ENCODE measurements at regions not wholly inside any gene's neighbourhood (a gene's known extent, or its start where the extent isn't known, plus 50 kb on each side); places are given as distances from the start of the nearest gene placed in this dataset.
"Not testable (repeated sequence)": the region's sequence is repeated elsewhere in the genome, so short reads cannot be mapped to it uniquely, and the experiment has no call there.

DNA sequence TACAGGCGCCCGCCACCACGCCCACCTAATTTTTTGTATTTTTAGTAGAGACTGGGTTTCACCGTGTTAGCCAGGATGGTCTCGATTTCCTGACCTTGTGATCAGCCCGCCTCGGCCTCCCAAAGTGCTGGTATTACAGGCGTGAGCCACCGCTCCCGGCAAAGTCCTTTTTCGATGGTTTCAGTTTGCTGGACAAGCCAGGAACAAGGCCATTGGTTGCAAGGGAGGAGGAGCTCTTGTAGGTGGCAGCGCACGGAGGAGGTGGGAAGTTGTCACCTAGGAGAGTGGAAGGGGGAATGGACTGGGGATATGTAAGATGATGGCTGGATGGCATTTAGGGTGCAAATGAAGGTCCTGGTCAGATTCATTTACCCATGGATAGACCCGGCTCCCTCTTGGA, 218.5 kb upstream of the ATP6AP2 start:
- DNase-seq, result not testable (repeated sequence)

DNA sequence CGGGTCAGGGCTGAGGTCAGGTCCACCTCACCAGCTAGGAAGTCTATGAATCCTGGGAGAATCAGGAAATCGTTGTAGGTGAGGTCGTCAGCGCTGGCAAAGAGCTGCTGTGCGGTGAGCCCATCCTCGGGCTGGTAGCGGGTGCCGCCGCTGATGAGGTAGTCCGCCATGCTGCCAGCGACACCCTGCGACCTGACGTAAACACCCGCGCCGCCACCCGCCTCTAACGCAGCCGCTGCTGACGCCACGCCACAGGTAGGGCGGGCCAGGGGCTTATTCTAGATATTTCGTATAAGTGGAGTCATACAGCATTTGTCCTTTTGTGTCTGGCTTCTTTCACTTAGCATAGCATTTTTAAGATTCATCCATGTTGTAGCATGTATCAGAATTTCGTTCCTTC, 220.2 kb upstream of the ATP6AP2 start:
- no peak for DNase-seq

DNA sequence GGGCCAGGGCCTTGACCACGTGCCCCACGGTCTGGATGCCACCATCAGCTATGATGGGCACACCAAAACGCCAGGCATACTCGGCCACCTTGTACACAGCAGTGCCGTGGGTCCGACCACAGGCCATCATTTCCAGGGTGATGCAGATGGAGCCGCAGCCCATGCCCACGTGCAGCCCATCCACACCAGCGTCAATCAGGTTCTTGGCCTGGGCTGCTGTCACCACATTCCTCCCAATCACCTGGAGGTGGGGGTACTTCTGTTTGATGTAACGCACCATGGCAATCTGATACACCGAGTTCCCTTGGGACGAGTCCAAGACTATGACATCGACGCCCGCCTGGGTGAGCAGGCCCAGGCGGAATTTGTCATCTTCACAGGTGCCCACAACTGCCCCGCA, 221.2 kb upstream of the ATP6AP2 start:
- DNase-seq, result no peak

DNA sequence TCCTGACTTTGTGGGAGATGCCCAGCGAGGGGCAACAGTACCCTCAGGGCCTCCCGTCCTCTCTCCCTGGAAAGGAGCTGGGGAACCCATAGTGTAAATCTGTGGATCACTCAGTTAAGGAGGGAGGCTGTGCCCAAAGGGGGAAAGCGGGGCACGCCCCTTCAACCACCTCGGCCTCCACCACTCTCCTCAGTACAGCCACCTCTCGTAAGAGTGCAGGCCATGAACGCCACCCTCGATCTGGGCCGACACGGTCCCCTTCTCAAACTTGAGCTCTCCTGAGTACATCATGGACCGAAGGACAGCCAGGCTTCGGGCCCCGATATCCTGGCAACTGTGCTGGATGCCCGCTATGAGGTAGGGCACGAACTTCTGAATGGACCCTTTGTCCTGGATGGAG, 221.8 kb upstream of the ATP6AP2 start:
- DNase-seq, result no peak

DNA sequence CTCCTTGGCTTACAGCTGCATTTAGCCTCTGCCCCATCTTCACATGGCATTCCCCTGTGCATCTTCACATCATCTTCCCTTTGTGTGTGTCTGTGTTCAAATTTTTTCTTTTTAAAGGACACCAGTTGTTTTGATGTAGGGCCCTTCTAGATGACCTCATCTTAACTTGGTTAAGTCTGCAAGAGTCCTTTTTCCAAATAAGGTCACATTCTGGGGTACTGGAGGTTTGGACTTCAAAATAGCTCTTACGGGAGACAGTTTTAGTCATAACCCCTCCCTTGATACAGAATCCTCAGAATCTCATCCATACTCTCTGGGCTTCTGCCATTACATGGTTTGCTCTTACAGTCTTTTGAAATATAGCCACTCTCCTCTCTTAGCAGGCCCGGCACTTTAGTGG, 231.5 kb upstream of the ATP6AP2 start:
- DNase-seq, result no peak

DNA sequence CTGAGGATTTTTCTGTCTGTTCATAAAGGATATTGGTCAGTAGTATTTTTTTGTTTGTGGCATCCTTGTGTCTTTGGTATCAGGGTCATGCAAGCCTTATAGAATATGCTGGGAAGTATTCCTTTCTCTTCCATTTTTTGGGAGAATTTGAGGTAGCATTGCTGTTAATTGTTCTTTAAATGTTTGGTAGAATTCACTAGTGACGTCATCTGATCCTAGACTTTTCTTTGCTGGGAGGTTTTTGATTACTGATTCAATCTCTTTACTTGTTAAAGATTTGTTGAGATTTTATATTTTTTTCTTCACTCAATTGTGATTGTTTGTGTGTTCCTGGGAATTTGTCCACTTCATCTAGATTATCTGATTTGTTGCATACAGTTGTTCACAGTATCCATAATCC, 234.4 kb upstream of the ATP6AP2 start:
- no peak for DNase-seq

DNA sequence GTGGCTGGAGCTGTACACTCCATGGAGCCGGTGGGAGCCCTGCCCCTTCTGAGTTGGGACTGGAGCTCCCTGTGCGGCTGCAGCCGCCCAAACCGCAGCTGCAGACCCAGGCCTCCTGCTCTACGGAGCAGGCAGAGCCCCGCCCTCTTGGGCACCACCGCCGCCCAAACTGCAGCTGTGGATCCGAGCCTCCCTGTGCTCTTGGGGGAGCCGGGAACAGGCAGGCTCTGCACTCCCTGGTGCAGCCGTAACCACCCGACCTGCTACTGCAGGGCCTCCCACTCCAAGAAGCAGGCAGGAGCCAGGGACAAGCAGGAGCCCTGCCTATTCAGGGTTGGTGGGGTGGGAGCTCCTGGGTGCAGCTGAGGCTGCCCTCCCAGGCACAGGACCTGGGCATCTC, 237.5 kb upstream of the ATP6AP2 start:
- DNase-seq, result no peak

DNA sequence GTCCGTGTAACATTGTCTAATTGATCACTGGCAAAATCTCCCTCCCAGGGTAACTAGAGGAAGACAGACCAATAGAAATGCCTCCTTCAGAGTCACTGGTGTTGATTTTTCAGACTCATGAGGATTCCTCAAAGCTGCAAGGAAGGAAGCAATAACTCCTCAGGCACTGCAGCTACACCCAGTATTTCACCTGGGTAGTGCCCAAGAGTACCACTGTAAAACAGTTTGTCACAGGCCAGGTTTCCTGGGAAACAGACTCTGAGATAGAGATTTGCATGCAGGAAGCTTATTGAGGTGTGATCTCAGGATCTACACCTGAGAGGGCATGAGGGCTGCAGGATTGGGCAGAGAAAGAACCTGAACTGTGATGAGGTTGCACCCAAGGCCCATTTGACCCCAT, 240.7 kb upstream of the ATP6AP2 start:
- no peak for DNase-seq

DNA sequence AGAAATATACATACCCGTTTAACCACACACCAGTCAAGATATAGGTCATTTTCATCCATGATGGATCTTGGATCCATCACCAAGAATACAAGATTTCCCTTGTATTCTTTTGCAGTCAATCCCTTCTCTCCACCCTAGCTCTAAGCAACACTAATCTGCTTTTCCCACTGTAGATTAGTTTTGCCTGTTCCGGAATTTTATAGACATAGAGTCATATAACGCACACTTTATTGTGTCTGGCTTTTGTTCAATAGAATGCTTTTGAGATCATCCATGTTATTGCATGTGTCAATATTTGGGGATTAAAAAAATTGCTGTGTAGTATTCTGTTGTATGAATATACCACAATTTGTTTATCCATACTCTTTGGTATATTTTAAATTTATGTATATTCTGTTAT, 235.6 kb upstream of the BCOR start:
- DNase-seq, result no peak

DNA sequence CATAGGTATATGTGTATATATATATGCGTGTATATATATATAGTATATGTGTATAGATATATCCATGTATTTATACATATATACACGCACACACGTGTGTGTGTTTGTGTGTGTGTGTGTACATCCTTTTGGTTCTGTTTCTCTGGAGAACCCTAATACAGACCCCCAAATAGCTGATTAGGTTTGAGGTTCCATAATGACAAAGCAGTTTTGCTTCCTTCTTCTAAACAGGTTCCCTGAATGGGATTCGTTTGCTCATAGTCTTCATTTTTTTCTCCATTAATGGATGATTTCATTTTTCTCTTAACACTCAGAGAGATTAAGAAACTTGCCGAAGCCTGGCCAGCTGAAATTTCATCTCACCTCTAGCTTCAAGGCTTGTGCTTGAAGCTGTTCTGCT, 234.0 kb upstream of the BCOR start:
- no peak for DNase-seq

DNA sequence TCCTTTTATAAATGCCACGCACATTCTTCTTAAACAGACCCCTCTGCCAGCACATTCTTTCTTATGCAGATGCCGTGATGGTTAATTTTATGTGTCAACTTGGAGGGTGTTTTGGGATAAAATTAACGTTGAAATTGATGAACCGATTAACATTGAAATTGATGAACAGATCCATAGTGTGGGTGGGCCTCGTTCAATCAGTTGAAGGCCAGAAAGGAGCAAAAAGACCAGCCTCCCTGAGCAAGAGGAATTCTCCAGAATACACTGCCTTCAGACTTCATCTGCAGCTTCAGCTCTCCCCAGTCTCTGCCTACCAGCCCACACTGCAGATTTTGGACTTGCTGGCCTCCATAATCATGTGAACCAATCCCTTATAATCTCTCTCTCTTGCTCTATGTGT, 233.6 kb upstream of the BCOR start:
- DNase-seq, result no peak

DNA sequence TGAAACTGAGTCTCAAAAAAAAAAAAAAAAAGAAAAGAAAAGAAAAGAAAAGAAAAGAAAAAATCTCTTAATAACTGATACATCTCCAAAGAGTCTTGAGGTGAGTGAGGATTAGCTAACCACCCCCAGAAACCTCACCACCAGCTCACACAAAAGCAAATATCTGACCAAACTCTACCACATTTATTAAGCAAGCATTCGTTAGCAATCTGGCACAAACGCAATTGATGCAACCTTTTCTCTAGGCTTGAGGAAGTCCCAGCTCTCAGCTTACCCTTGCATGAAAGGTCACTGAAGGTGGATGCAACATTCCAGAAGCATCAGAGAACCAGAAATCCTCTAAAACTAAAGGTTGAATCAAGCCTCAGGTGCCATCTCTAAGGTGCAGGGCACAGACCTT, 231.9 kb upstream of the BCOR start:
- DNase-seq, result no peak

DNA sequence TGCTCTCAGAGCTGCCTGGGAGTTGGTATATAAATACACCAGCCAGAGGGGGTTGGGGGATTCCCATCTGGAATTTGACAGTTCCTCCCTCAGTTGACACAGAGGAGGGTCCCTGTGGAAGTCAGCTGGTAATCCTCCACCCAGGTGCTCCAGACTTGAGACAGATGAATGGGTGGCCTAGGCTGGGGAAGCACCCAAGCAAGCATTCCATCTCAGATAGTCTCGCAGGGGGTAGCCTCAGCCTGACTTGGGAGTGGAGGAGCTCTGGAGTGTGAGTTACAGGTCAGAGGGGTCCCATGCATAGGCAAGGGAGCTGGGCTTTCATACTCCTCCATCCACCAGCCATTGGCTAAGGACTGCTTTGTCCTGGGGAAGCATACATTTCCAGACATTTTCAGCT, 229.3 kb upstream of the BCOR start:
- DNase-seq, result no peak

DNA sequence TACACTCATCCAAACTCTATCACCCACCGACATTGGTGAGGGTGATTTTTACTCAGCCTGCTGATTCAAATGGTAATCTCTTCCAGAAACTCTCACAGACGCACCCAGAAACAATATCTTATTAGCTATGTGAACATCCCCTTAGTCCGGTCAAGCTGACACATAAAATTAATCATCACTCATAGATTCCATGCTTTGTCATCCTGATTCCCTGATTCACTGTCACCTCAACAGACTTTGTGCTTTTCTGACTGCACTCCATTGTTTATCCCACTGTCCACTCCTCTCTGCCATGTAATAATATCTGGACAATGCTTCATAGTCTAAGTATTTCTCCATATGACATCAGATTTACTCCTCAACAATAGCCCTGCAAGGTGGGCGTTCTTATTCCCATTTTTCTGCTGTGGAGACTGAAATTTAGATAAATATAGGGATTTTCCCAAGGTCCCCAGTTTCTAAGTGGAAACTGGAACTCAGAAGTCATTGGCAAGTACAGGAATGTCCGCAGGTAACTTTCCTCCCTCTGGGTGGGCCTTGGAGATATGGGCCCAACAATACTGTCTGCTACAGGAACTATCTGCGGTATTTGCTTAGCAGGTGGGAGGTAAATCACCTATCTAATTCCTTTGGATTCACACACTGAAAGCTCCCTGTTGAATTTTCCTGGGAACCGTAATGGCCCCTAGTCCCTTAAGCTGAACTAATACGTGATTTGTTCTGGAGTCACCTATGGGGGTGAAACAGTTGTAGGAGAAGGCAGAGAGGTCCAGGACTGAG, 228.6 kb upstream of the BCOR start:
- DNase-seq, result no peak

DNA sequence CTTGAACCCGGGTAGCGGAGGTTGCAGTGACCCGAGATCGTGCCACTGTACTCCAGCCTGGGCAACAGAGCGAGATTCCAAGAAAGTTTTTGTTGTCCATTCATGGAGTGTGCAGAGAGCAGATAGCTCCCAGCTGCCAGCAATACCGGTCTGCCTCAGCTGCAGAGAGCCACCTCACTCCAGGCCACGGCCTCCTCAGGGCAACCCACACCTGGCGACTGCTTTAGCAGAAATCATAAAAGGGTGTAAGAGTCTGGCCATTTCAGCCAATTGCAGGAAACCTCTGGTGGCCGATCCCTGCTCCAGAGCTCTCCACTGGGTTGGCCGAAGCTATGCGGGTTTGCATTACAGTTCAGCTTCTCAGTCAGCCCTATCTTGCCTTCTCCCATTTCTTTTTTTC, 227.4 kb upstream of the BCOR start:
- DNase-seq, result no peak

DNA sequence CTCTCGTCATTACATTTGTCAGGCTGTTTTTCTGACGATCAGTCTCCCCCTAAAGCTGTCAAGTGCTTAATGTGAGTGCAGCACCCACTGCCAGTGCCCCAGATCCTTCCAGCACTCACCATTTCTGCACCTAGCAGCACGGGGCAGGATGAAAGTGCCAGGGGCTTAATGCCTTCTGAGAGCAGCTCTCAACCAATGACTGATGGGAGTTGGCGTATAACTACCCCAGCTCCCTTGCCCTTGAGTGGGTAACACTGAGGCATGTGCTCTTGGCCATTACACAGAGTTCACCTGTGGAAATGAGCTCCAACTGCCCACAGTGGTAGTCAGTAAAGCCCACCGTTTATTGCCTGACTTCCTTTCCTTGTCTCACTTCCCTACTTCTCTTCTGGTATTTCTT, 226.2 kb upstream of the BCOR start:
- DNase-seq, result no peak

DNA sequence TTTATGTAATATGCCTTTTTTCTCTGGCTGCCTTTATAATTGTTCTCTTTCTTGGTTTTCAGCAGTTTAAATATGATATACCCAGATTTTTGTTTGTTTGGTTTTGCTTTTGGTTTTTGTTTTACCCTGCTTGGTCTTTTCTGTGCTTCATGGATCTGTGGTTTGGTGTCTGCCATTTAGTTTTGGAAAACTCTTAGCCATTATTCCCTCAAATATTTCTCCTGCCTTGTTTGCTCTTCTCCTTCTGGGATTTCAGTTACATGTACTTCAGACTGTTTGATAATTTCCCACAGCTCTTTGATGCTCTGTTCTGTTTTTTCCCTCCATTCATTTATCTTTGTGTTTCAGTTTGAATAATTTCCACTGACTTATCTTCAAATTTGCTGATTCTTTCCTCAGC, 223.1 kb upstream of the BCOR start:
- no peak for DNase-seq

DNA sequence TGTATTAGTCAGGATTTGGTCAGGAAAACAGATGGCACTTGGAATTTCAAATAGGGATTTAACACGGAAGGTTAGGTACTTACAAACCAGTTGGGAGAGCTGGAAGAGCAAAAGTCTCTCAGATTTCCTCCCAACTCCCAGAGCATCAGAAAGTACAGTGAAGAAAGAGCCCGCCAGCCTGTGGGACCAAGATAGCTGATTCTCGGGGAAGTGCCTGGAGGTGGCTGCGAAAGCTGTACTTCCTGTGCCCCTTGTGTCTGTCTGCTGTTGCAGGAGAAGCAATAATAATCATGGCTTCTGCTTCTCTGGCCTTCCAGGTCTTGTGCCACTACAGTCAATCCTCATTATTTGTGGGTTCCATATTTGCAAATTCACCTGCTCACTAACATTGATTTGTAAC, 221.0 kb upstream of the BCOR start:
- DNase-seq, result no peak

DNA sequence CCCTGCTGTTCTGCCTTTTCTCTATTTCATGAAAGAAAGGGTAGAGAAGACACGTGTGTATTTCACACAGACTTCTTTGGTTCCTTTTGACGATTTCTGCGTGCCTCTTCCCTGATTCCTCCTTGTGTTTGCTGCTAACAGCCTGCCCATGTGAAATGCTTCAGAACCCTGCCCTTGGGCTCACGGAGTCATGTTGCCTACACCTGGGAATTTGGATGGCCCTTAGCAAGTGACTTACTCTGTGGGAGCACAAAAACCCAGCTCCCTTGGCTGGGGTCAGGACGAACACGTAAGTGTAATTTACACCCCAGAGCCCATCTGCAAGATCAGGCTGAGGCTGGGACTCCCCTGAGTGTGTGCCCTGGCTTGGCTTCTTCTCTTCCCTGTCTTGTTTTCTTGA, 220.3 kb upstream of the BCOR start:
- no peak for DNase-seq

DNA sequence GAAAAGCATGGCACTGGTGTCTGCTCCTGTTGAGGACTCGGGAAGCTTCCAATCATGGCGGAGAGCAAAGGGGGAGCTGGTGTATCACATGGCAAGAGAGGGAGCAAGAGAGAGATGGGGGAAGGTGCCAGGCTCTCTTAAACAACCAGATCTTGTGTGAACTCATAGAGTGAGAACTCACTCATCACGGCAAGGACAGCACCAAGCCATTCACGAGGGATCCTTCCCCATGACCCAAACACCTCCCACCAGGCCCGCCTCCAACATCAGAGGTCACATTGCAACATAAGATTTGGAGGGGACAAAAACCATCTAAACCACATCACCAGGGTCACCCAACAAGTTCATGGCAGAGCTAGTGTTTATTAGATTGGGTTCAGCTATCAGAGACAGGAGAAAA, 218.7 kb upstream of the BCOR start:
- DNase-seq, result no peak

DNA sequence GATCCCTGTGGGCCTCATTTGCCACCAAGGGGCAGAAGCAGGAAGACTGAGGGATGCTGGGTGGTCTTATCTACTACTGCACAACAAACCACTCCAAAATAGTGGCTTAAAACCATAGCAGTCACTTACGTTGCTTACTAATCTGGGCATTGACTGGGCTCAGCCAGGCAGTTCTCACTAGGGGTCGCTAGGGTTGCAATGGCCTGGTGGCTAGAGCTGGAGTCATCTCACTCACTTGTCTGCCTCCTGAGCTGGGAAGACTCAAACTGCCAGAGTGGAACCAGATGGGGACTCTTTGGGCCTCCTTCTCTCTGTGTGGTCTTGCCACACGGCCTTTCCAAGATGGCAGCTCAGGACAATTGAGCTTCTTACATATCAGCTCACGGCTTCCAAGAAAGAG, 216.3 kb upstream of the BCOR start:
- no peak for DNase-seq

DNA sequence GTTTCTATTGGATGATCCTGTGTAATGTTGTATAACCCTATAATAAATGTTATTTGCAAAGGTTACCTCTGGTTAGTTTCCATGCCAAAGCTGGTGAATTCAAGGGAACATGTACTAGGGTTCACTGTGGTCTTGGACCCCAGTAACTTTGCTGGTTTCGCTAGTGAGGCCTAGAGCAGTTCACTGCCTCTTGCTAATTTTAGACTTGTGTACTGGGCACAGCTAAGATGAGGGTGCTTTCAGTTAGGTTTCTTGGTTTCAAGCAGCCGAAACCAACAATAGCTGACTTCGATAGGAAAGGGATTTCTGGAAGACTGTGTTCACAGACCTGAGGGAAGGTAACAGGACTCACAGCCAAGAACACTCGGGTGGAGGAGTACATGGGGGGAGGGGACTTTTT, 215.5 kb upstream of the BCOR start:
- DNase-seq, result no peak

DNA sequence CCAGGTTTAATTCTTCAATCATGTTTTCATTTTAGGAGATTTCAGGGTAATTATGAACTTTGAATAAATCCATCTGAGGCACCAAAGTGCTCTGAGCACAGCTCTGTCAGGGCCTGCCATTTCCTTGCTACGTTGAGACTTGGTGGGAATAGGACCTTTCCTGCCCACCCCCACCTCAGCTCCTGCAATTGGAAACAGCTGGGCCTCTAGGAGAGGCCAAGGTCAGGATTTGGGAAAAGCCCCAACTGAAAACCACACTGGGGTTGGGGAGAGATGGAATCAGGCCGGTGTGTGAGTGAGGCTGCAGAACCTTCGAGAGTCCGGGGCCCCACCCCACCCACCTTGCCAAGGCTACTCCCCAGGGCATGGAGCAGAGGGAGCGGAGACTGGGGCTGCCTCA, 212.7 kb upstream of the BCOR start:
- DNase-seq, result no peak

DNA sequence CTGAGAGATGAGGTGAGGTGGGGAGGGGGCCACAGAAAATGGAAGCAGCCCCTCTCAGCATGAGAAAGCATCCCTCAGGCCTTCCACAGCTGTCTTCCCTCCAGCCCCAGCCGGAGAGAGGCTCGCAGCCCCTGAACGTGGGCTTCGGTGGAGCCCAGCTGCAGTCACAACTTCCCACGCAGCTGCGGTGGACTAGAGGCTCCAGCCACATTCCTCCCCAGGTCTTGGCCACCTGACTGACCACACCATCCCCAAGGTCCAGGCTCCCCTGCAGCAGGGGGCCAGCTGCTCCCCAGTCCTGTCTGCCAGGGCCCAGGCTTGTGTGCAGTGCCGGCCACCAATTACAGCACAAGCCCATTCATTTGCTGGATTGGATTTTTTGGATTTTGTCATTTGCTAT, 212.3 kb upstream of the BCOR start:
- no peak for DNase-seq

DNA sequence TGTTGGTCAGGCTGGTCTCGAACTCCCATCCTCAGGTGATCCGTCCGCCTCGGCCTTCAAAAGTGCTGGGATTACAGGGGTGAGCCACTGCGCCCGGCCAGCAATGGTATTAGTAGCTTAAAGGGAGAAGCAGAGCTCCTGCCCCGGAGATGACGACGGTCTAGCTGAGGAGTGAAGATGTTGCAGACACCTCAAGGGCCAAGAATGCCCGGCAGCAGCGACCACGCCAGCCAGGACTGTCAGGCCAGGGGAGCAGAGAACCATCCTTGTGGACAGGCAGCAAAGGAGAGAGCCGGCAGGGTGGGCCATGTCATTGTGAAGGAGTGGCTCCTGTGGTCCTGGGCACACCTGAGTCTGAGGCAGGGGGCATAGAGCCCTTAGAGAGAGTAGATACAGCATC, 210.1 kb upstream of the BCOR start:
- no peak for DNase-seq

DNA sequence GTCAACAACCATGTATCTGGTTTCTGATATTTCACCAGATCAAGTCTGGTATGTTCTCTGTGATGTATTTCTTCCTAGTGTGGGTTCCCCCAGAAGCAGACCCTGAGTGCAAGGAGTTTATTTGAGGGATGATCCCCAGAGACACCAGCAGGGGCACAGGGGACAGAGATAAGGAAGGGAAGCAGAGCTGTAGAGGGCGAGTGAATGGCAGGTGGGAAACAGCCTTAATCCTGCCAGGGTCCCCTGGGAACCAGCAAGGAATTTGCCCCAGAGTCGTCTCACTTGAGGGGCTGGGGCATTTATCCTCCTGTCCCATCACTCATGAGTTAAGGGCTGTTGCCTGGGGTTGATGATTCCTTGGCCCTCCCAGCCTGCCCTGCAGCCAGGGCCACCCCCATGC, 206.4 kb upstream of the BCOR start:
- no peak for DNase-seq

All from stimulated activated CD4-positive, alpha-beta T cell treated with anti-CD3 and anti-CD28 coated beads, Interleukin-1b, Interleukin-23, amount 100 ng/mL, for 48 hours (primary cell).